ENCODE measurements at regions not wholly inside any gene's neighbourhood (a gene's known extent, or its start where the extent isn't known, plus 50 kb on each side); places are given as distances from the start of the nearest gene placed in this dataset.
A peak's percentile ranks its signal among the peaks of the same experiment; 100 is the strongest.

DNA sequence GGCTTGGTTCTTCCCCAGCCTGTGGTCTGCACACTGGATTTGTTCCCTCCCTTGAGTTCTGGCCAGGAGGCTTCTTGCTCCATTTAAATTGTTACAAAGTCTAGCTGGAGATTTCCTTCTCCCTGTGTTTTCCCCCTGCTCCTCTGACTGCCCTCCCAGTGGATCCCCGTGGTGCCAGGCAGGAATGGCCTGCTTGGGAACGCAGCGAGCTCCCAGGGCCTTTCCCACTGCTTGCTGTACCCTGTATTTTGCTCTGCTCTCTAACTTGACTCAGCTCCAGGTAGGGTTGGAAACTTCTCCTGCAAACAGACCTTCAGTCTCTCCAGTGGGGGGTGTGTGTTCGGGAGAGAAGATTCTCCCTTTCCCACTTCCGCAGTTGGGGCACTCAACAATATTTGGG, 349.2 kb upstream of the FBXO33 start:
- no peak overlapping the region for H3K14ac ChIP-seq (ENCODE audit: low read length)
- H3K9me3 ChIP-seq (ENCODE audit: insufficient read depth, low read depth, low read length) = no peaks in the 10 kb centered on the region
- H3K23ac ChIP-seq (ENCODE audit: low read length) = no peak overlapping the region
- no peak overlapping the region for H3K4ac ChIP-seq (ENCODE audit: low read depth, low read length)
- no peak overlapping the region for H3K4me3 ChIP-seq (ENCODE audit: low read depth, low read length)
- no CpG with 5 or more reads among the region's 5 CpGs for WGBS (ENCODE audit: extremely low coverage, insufficient coverage, insufficient read length)
- H2AK5ac ChIP-seq (ENCODE audit: low read length) = no peak overlapping the region
- H2AFZ ChIP-seq (ENCODE audit: insufficient read depth, low read length, poor library complexity) = no peak overlapping the region
- peak overlapping the region; percentile 60 for H4K91ac ChIP-seq (ENCODE audit: low read depth, low read length)
- H3K4me1 ChIP-seq (ENCODE audit: control insufficient read depth in 1 of 2, insufficient read depth in 2 of 2, low read length in 2 of 2) = no peaks in the 10 kb centered on the region
- no peak for DNase-seq
- H4K8ac ChIP-seq (ENCODE audit: low read depth, low read length) = peak overlapping the region; percentile 3
- H2BK120ac ChIP-seq (ENCODE audit: insufficient read depth, low read length, poor library complexity) = no peak overlapping the region
- no peaks in the 10 kb centered on the region for H3K36me3 ChIP-seq (ENCODE audit: control insufficient read depth in 1 of 2, insufficient read depth in 2 of 2, low read length in 2 of 2)
- H2BK12ac ChIP-seq (ENCODE audit: low read length) = no peak overlapping the region
- H3K18ac ChIP-seq (ENCODE audit: low read length) = no peak overlapping the region
- H3K4me2 ChIP-seq (ENCODE audit: low read length) = no peak overlapping the region
- no peaks in the 10 kb centered on the region for H3K27me3 ChIP-seq (ENCODE audit: insufficient read depth, low read length)
- no peak overlapping the region for H3K9ac ChIP-seq (ENCODE audit: low read length)
- no peaks in the 10 kb centered on the region for H3K79me1 ChIP-seq (ENCODE audit: low read length)
- no peaks in the 10 kb centered on the region for H3K79me2 ChIP-seq (ENCODE audit: control insufficient read depth, insufficient read depth, low read length, poor library complexity)
- no peak overlapping the region for H3K27ac ChIP-seq (ENCODE audit: low read depth, low read length)
- H2BK5ac ChIP-seq (ENCODE audit: low read depth, low read length, poor library complexity) = no peak overlapping the region
- no peak overlapping the region for H4K12ac ChIP-seq (ENCODE audit: low read depth, low read length)

GRCh38 chr14:39773387-39774126, 341.3 kb upstream of the FBXO33 start:
- no peaks in the 10 kb centered on the region for H3K27me3 ChIP-seq (ENCODE audit: insufficient read depth, low read length)
- H2AFZ ChIP-seq (ENCODE audit: insufficient read depth, low read length, poor library complexity) = no peak overlapping the region
- H3K36me3 ChIP-seq (ENCODE audit: control insufficient read depth in 1 of 2, insufficient read depth in 2 of 2, low read length in 2 of 2) = no peaks in the 10 kb centered on the region
- DNase-seq = peak in 1 of 2 donors; percentile 55
- H4K8ac ChIP-seq (ENCODE audit: low read depth, low read length) = no peak overlapping the region
- H4K91ac ChIP-seq (ENCODE audit: low read depth, low read length) = no peak overlapping the region
- no peaks in the 10 kb centered on the region for H3K9me3 ChIP-seq (ENCODE audit: insufficient read depth, low read depth, low read length)
- H3K27ac ChIP-seq (ENCODE audit: low read depth, low read length) = no peak overlapping the region
- H2AK5ac ChIP-seq (ENCODE audit: low read length) = no peak overlapping the region
- H3K23ac ChIP-seq (ENCODE audit: low read length) = no peak overlapping the region
- H3K4me3 ChIP-seq (ENCODE audit: low read depth, low read length) = no peak overlapping the region
- H3K14ac ChIP-seq (ENCODE audit: low read length) = no peak overlapping the region
- H2BK120ac ChIP-seq (ENCODE audit: insufficient read depth, low read length, poor library complexity) = no peak overlapping the region
- no peak overlapping the region for H4K12ac ChIP-seq (ENCODE audit: low read depth, low read length)
- H3K18ac ChIP-seq (ENCODE audit: low read length) = no peak overlapping the region
- no peaks in the 10 kb centered on the region for H3K4me1 ChIP-seq (ENCODE audit: control insufficient read depth in 1 of 2, insufficient read depth in 2 of 2, low read length in 2 of 2)
- H3K4me2 ChIP-seq (ENCODE audit: low read length) = no peak overlapping the region
- no peak overlapping the region for H2BK5ac ChIP-seq (ENCODE audit: low read depth, low read length, poor library complexity)
- H3K79me1 ChIP-seq (ENCODE audit: low read length) = no peaks in the 10 kb centered on the region
- H2BK12ac ChIP-seq (ENCODE audit: low read length) = no peak overlapping the region
- H3K79me2 ChIP-seq (ENCODE audit: control insufficient read depth, insufficient read depth, low read length, poor library complexity) = no peaks in the 10 kb centered on the region
- H3K4ac ChIP-seq (ENCODE audit: low read depth, low read length) = no peak overlapping the region
- no CpG with 5 or more reads among the region's 2 CpGs for WGBS (ENCODE audit: extremely low coverage, insufficient coverage, insufficient read length)
- no peak overlapping the region for H3K9ac ChIP-seq (ENCODE audit: low read length)

- no peak overlapping the region for H4K91ac ChIP-seq (ENCODE audit: low read depth, low read length)
- H3K79me1 ChIP-seq (ENCODE audit: low read length) = peaks cover 4% of the 10 kb centered on the region
- H3K27ac ChIP-seq (ENCODE audit: low read depth, low read length) = peak overlapping the region; percentile 30
- no peaks in the 10 kb centered on the region for H3K36me3 ChIP-seq (ENCODE audit: control insufficient read depth in 1 of 2, insufficient read depth in 2 of 2, low read length in 2 of 2)
- no peak overlapping the region for H3K4me3 ChIP-seq (ENCODE audit: low read depth, low read length)
- no peak overlapping the region for H2BK120ac ChIP-seq (ENCODE audit: insufficient read depth, low read length, poor library complexity)
- no peak overlapping the region for H4K8ac ChIP-seq (ENCODE audit: low read depth, low read length)
- no peak overlapping the region for H2AK5ac ChIP-seq (ENCODE audit: low read length)
- no peak overlapping the region for H3K4me2 ChIP-seq (ENCODE audit: low read length)
- H3K9me3 ChIP-seq (ENCODE audit: insufficient read depth, low read depth, low read length) = no peaks in the 10 kb centered on the region
- no peak overlapping the region for H2BK5ac ChIP-seq (ENCODE audit: low read depth, low read length, poor library complexity)
- no peak overlapping the region for H3K18ac ChIP-seq (ENCODE audit: low read length)
- no peak overlapping the region for H3K14ac ChIP-seq (ENCODE audit: low read length)
- no peaks in the 10 kb centered on the region for H3K4me1 ChIP-seq (ENCODE audit: control insufficient read depth in 1 of 2, insufficient read depth in 2 of 2, low read length in 2 of 2)
- no peak overlapping the region for H3K9ac ChIP-seq (ENCODE audit: low read length)
- no peak for DNase-seq
- H3K23ac ChIP-seq (ENCODE audit: low read length) = no peak overlapping the region
- no peak overlapping the region for H2BK12ac ChIP-seq (ENCODE audit: low read length)
- H2AFZ ChIP-seq (ENCODE audit: insufficient read depth, low read length, poor library complexity) = no peak overlapping the region
- H4K12ac ChIP-seq (ENCODE audit: low read depth, low read length) = no peak overlapping the region
- H3K79me2 ChIP-seq (ENCODE audit: control insufficient read depth, insufficient read depth, low read length, poor library complexity) = no peaks in the 10 kb centered on the region
- WGBS (ENCODE audit: extremely low coverage, insufficient coverage, insufficient read length) = no CpG with 5 or more reads among the region's 1 CpG
- no peak overlapping the region for H3K4ac ChIP-seq (ENCODE audit: low read depth, low read length)
- H3K27me3 ChIP-seq (ENCODE audit: insufficient read depth, low read length) = no peaks in the 10 kb centered on the region
Measured at GRCh38 chr14:39772627-39773026, 340.4 kb upstream of the FBXO33 start.

GRCh38 chr14:39768589-39768988, 336.4 kb upstream of the FBXO33 start:
- no peak overlapping the region for H3K4me3 ChIP-seq (ENCODE audit: low read depth, low read length)

More at GRCh38 chr14:39768589-39768988, 336.4 kb upstream of the FBXO33 start:
- Histone ChIP-seq H4K8ac (ENCODE audit: low read depth, low read length) (no peak overlapping the region), H2AFZ (ENCODE audit: insufficient read depth, low read length, poor library complexity) (no peak overlapping the region), H4K91ac (ENCODE audit: low read depth, low read length) (no peak overlapping the region), H3K79me2 (ENCODE audit: control insufficient read depth, insufficient read depth, low read length, poor library complexity) (no peaks in the 10 kb centered on the region), H3K79me1 (ENCODE audit: low read length) (peaks cover 15% of the 10 kb centered on the region), H2AK5ac (ENCODE audit: low read length) (no peak overlapping the region), H3K4ac (ENCODE audit: low read depth, low read length) (no peak overlapping the region), H3K27me3 (ENCODE audit: insufficient read depth, low read length) (no peaks in the 10 kb centered on the region), H3K9ac (ENCODE audit: low read length) (no peak overlapping the region), H3K27ac (ENCODE audit: low read depth, low read length) (no peak overlapping the region), H2BK12ac (ENCODE audit: low read length) (no peak overlapping the region), H3K9me3 (ENCODE audit: insufficient read depth, low read depth, low read length) (no peaks in the 10 kb centered on the region), H2BK120ac (ENCODE audit: insufficient read depth, low read length, poor library complexity) (no peak overlapping the region), H3K18ac (ENCODE audit: low read length) (no peak overlapping the region), H3K4me1 (ENCODE audit: control insufficient read depth in 1 of 2, insufficient read depth in 2 of 2, low read length in 2 of 2) (no peaks in the 10 kb centered on the region), H3K36me3 (ENCODE audit: control insufficient read depth in 1 of 2, insufficient read depth in 2 of 2, low read length in 2 of 2) (no peaks in the 10 kb centered on the region), H3K4me2 (ENCODE audit: low read length) (no peak overlapping the region), H4K12ac (ENCODE audit: low read depth, low read length) (no peak overlapping the region), H2BK5ac (ENCODE audit: low read depth, low read length, poor library complexity) (no peak overlapping the region), H3K23ac (ENCODE audit: low read length) (no peak overlapping the region), H3K14ac (ENCODE audit: low read length) (no peak overlapping the region)
- no peak for DNase-seq
- no CpG with 5 or more reads among the region's 1 CpG for WGBS (ENCODE audit: extremely low coverage, insufficient coverage, insufficient read length)

Data from trophoblast cell (in vitro differentiated cells and primary cell).